CD4-positive, alpha-beta T cell treated with Interleukin-4 for 1 hour (primary cell): ENCODE measurements at regions not wholly inside any gene's neighbourhood (a gene's known extent, or its start where the extent isn't known, plus 50 kb on each side); places are given as distances from the start of the nearest gene placed in this dataset.

Experiments
- DNase-seq, 2 donors: peaks; one replicate each; pipeline ENCODE4 v3.0.0-alpha.2; 2020 to 2022

DNA sequence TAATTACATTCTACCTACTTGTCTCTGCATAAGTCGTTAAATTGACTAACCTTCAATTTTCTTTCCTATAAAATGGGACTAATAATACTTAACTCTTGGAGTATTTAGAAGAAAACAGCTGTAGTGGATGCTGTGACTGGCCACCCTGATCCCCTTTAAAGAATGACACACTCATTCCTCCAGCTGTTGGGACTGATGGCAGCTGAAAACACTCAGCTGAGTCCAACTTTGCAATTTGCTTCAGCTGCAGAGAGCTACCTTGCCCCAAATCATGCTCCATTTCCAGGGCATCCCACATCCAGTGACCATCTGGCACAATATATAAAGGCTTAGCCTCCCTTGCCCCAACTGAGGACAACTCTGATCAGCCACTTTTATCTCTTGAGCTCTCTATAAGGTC lies 89.1 kb downstream of the MID1IP1 start:
- no peak for DNase-seq

DNA sequence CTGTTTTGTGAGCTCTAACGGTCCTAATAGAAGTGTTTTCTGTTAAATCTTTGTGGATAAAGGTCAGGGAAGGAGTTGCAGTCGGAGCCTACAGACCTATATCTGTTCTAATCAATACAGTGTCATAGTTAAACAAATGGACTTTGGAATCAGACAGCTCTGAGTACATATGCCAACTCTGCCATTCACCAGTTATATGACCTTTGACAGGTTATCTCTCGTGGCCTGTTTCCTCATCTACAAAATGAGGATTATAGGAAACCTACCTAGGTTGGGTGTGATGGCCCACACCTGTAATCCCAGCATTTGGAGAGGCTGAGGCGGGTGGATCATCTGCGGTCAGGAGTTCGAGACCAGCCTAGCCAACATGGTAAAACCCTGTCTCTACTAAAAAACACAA lies 89.7 kb downstream of the MID1IP1 start:
- DNase-seq: no peak

DNA sequence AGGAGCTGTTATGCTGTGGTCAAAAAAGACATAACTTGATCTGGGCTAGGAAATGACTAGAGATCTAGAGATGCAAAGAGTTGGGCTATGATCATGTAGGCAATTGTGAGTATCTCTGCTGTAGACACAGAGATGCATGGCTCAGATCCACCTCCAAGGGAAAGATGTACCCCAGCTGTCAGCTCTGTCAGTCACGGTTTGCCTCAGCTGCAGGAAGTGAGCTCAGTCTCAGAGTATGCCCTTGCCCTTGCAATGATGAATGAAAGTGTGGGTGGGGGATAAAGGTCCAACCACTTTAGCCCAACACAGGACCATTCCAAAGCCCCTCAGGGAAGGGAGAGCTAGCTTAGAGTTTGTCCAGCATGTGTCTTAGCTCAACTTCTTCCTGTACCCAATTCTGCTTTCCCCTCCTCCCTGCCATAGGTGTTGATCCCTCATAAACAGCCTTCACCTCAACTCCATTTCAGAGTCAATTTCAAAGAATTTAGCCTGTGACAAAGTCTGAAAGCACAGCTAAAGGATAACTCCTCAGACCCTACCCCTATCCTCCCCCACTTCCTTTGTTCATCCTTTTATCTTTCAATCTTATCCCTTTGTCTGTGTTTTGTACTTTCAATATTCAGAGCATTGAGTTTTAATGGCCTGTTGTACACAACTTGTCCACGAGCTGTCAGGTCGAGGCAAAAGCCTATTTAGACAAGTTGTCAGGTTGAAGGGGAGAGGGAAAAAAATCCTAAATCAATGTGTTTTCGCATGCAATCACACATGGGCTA lies 90.6 kb downstream of the MID1IP1 start:
- DNase-seq: no peak

DNA sequence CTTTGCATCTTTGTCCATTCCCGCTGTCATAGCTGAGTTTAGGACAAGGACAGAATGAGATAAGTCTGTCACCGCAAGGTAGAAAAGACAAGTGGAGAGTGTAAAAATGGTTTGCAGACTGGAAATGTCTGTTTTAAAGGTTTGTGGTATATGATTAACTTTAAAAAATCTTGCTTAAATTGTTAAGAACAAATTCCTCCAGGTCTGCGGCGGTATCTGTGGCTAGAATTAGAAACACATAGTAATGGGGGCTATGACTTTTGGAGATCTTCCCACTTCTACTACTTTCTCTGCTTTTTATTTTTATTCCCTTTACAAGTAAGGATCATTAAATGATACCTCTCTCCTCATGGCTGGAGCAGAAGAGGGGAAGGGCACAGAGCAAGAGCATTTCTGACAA lies 92.2 kb downstream of the MID1IP1 start:
- DNase-seq: no peak

DNA sequence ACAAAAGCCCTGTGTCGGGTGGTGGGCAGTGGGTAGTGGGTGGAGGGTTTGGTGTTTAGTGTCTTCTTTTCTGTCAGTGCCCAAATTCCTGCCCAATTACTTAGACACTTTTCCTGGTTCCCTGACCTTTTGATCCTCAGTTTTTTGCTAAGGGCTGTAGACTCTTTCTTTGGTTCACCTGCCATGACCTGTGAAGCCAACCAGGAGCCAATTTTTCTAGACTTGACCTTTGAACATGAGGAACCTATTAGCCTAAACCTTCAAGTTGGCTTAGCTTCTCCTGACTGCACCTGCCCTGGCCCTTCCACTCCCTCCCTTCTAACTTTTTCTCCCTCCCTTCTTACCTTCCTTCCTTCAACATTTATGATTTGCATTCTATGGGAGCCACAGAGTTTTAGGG lies 94.5 kb downstream of the MID1IP1 start:
- DNase-seq: no peak

DNA sequence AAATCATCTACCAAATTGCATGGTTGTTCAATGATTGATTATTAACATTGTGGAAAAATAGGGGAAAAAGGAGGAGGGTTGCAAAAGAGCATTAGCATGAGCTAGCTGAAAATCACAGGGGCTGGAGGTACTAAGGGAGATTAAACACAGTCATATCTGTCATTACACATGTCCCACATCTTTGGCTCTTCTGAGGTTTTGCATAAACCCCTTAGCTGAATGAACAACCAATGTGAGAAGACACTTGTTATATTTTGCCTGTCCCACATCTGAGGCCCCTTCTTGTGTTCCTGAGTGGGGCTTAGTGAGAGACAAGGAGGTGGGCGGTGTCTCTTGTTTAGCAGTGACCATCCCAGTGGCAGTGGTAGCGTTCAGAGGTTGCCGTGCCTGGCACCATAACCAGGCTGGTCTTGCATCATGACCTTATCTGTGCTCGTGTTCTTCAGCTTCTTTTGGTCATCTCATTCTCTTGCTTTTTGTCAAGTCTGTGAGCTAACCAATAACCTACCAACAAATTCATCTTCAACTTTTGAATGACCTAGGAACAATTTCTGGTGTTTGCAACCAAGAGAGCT lies 95.6 kb downstream of the MID1IP1 start:
- DNase-seq: no peak

DNA sequence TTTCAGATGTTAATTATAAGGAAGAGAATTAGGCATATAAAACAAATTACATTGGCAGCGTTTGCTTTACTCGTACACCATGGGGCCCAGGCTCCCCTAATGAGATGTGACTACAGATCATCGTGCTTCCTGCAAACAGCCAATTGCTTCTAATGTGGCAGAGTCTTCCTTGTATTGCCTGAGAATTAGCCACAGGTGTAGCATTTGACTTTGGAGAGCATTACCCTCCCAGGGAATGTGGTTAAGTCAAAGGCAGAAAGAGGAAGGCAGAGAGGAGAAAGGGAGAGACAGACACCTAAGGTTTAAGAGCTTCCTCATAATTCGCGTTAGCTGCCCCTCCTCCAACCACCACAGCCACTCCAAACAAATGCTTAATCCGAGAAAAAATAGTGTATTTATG lies 97.0 kb downstream of the MID1IP1 start:
- no peak for DNase-seq

DNA sequence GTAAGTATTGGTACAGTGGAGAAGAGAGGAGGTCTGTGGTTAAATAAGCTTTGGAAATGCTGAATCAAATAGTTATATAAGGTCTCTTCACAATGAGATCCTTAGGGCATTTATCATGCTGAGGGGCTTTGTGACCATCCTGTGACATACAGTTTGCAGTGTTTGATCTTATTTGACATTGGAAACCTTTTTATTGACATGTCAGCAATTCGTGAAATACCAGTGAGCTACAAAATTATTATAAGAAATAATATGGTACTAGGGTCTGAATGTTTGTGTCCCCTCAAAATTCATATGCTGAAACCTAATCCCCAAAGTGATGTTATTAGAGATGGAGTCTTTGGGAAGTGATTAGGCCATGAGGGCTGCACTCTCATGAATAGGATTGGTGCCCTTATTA lies 98.4 kb downstream of the MID1IP1 start:
- DNase-seq: no peak

DNA sequence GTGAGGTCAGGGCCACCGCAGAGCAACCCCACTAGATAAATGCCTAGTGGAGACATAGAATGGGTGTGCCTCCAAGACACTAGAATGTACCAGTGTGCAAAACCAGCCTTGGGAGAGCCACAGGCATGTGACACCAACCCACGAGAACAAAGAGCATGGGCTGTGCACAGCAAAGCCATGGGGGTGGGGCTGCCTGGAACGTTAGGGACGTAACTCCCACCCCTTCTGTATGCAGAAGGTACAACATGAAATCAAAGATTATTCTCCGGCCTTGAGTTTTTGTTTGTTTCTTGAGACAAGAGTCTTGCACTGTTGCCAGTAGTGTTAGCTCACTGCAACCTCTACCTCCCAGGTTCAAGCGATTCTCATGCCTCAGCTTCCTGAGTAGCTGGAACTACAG lies 99.5 kb downstream of the MID1IP1 start:
- DNase-seq: no peak

DNA sequence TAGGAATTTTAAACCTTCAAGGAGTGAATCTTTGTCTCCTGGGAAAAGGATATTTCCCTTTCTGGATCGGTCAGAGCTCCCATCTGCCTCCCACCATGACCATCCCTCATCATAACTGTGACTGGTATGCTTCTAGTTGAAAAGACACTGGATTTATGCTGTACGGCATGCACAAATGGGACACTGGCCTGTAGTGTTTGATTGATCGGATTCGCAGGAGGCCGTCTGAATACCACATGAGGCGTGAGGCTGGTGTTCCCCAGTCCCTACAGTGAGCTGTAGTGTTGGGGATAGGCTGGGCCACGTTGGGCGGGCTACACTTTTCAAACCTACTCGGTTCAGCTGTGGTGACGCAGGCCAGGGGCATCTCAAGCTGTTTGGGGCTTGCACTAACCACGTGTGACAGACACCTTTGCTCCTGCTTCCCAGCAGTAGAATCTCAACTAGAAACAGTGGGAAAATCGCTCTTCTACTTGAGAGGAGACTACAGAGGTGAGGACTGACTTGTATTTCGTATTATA lies 101.8 kb downstream of the MID1IP1 start:
- DNase-seq: no peak

DNA sequence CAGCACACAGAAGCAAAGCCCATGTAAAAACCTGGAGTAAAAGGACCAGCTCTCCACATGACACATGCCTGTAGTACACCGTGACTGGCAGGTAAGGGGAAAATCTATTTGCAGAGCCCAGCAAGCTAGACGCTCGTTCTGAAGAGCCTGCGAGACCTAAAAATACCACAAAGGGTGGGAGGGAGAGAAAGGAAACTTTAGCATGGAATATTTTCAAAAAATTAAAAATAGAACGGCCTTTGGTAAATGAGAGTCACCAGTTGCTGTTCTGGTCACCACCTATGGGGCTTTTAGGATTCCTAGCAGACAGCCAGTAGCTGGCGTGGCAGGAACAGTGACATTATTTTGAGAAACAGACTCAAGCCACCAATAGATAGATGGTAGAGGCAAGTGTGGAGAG lies 115.5 kb downstream of the MID1IP1 start:
- no peak for DNase-seq

DNA sequence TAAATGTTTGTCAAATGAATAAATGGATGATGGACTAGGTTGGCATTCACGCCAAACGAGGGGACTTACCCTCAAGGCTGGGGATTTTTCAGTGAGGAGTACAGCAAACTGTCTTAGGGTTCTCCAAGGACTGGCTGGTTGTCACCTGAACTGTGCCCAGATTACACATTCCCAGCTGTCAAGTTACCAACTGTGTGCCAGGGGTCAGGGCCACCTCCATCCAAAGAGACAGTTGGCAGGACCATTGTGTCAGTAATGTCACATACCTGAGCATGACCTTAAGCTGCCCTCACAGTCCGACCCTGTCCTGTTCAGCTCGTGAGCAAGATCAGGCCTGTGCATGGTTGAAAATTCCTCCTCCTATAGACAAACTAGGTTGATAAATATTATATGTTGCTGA lies 116.7 kb downstream of the MID1IP1 start:
- no peak for DNase-seq

DNA sequence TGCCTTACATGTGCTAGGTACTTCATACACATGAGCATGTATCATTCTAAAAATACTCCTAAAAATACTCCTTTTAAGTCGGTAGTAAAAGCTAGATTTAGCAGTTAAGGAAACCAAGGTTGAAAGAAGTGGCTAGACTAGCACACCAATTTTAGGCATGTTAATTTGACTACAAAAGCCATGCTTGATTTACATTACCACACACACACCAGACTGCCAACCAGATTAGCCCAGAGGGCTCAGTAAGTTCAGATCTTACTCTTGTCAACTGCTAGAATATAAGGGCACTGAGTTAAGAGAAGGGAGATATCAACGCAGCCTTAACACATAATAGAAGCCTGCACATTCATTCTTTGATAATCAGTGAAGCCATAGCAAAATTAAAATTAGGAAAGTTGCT lies 117.9 kb downstream of the MID1IP1 start:
- DNase-seq: no peak

DNA sequence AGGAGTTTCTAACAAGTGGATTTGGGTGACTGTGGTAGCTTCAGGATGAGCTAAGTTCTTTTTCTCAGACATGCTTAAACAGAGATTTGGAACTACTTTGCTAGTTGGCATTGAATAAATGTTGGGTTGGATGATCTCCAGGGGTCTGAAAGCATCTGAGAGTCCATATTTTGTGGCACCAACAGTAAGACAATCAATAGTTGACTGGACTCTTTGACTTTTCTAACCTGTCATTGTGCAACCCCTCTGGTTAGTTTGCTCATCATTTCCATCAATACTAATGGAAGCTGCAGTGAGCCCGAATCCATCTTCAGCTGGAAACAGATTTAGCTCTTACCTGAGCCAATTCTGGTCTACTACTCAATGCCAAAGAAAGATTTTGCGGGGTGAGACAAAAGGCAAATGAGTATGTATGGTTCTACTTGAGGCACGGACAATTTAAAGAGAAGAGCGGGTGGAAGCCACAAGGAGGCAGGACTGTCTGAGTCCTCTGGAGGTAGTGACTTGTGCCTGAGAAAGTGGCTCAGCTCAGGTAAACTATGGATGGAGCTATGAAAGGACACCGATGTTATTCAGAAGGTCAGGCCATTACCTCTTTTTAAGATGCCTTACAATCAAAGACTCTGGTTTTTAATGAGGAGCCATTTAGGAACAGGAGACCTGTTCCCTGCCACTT lies 118.7 kb downstream of the MID1IP1 start:
- DNase-seq: no peak

DNA sequence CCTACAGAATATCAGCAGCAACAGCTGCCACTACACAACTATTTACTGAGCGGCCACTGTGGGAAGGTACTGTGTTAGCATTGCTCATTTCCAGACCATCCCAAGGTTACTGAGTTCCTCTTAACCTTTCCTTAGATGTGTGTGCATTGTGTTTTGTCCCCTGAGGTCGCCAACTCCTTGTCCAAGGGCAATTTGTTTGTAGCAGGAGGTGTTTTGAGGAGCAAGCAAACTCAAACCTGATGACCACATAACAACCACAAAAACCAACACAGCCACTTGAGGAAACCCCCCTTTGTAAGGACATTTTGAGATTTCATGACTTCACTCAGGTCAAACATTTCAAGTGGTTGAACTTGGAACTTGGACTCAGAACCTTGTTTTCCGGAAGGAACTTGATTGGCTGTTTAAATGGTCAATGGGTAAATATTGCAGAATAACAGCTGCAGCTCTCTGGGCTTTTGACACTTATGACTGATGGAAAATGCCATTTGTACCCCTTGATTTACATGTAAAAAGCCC lies 122.3 kb downstream of the MID1IP1 start:
- no peak for DNase-seq

DNA sequence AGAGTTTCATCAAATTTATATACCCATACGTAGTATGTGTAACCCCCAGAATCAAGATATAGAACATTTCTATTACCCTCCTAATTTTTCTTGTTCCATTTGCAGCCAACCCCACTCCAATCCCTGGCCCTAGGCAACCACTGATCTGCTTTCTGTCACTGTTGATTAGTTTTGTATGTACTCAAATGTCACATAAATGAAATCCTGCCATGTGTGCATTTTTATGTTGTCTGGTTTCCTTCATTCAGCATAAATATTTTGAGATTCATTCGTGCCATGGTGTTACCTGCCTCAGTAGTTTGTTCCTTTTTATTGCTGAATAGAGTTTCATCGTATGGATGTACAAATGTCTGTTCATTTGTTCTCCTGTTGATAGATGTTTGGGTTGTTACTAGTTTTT lies 126.3 kb downstream of the MID1IP1 start:
- DNase-seq: no peak

DNA sequence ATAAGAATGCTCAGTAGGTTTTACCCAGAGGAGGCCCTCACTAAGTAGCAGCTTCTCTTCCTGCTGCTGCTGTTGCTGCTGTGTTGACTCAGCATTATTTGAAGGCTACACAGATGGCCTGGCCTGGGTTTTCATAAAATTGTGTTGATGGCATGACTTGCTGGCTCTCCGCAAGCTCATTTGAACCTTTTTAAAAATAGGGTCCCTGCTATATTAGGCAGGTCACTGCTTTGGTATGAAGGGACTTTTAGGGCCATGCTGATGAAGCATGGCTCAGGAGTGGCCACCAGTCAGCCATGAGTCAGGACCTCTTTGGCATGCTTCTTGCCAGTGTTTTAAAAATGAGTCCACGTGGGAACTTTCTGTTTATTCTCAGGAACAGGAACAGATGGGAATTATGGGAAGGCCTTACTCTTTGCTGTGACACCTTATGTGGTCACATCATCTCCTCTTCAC lies 128.7 kb downstream of the MID1IP1 start:
- DNase-seq: no peak

DNA sequence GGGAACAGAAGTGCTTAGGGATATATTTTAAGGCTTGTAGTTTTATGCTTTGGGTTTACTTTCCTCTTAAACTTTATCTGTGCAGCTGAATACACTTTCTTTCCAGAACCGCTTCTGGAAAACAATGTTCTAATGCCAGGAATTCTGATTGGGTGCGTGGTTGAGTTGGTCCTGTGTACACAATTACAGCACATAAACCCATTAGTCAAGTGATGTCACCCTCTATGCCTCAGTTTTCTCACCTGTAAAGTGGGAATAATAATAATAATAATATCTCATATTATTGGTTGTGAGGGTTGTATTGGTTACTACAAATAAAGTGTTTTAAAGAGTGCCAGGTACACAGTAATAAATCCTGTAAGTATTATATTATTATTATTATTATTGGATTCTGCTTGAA lies 129.2 kb downstream of the MID1IP1 start:
- no peak for DNase-seq

DNA sequence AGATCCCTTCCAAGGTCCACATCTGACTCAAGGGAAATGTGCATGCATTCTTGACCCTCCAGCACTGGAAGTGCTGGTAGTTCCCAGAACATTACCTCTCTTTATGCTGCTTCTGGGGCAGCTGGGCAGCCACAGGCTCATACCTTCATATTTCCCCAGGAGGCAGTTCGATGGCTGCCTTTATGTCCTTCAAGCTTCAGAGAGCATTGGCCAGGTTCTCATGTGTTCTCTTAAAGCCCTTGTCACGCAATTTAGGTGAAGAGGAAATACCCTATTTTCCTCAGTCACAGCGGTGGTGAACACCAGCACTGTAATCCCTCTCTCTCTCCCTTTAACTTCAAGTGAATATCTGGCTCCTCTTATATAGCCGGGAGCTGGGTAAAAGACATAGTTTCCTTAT lies 134.3 kb downstream of the MID1IP1 start:
- no peak for DNase-seq

DNA sequence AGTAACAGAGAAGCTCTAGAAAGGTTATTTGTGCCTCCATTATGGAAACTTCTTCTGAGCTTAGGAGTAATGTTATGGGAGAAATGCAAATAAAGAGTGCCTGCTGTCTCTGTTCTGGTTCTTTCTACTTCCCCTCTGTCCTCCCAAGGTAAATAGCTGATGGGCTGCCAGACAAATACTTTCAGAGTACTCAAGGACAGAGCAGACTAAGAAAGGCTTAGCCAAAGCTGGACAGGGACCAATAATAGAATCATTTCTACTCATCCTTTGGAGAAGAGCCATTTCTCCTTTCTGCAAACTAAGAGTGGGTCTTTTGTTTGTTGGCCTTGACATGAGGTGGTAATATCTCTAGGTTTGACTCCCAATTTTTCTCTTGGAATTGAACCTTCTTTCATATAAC lies 136.1 kb downstream of the MID1IP1 start:
- no peak for DNase-seq

DNA sequence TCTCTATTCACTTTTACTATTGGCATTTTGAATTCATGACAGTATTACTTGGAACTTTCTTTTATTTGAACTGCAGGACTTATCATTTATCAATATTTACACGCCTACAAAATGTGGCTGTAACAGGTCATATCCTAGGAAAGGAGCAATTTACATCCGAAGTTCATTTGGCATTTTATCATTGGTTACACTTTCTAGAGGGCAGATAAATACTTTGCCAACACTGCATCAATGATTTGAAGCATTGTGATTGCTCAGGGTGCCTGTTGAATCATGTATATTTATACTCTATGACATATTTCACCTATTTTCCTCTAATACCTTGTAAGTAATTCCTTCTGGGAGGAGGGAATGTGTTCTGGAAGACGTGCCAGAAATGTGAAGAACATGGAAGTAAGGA lies 136.7 kb downstream of the MID1IP1 start:
- DNase-seq: no peak

DNA sequence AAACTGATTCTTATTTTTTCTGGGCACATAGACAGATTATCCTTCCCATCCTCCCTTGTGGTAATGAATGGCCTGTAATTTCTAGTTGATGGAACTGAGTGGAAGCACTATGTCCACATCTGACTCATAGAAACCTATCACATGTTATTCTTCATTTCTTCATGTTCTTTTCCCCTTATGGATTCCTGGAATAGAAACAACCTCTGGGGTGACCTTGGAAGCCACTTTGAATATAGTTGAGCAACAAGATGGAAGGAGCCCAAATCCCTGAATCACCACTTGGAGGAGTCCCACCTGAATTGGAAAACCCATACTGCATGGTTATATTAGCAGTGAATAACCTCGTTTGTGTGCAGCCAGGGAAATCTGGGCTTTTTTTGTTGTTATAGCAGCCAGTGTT lies 137.8 kb downstream of the MID1IP1 start:
- DNase-seq: no peak

DNA sequence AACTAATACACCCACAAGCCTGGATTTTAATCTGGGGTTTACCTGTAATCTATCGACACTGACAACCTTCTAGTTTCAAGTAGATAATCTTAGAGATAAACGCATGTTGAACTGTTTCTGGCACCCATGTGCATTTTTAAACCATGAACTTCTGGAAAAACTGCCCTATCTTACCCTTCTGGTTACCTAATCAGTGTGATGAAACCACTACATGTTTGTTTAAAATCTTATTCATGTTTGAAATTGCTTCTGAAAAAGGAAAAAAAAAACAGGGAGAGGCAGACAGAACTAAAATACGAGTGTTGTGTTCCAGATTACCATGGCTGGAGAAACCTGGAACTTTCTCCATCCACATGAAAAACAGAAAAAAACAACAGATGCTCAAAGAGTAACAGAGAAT lies 139.3 kb downstream of the MID1IP1 start:
- no peak for DNase-seq

DNA sequence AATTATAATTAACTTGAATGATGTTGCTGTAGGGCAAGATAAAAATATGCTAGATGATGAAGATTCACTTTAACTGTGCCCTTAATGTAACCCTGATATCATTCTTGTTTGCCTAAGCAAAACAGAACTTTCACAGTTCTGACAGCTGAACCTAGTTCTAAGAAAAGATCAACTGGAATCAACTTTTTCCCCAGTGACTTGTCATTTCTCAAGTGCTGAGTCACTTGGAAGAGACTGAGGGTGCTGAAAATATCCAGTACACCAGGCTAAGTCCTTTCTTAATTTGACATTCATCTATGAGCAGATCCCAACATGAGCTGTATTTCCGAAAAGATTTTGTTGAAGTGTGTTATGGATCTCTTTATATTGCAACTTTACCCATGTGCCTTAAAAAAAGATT lies 140.4 kb downstream of the MID1IP1 start:
- no peak for DNase-seq
